ENCODE measurements at regions not wholly inside any gene's neighbourhood (a gene's known extent, or its start where the extent isn't known, plus 50 kb on each side); places are given as distances from the start of the nearest gene placed in this dataset.

DNA sequence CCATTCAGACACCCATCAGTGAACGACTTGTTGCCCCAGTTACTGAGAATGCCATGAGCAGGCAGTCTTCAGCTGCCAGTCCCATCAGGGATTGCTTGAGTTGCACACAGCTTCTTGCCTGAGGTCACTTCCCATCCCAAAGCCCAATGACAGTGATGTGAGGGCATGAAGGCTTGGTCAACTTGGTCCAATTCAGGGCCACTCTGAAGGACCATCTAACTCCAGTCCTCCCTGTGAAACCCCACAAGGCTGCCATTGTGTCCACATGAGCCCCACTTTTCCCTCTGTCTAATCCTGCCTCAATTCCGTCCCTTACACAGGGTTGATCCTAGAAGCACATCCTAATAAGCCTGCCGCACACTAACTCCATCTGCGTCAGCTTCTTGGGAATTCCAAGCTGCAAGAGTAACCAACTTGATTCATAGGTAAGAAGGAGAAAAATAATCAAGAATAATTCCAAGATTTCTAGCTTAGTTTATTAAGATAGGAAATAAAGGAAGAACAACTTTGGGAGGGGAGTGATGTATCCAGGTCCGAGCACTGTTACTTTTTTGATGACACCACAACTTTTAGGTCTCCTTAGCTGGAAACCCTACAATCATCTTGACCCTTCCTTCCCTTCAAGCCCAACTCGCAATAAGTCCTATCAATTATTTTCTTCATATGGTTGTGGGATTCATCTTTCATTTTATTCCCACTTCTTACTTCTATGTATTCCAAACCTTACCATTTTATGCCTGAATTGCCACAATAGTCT lies 110.9 kb downstream of the LRRC30 start:
- TF ChIP-seq, protein P1, sequence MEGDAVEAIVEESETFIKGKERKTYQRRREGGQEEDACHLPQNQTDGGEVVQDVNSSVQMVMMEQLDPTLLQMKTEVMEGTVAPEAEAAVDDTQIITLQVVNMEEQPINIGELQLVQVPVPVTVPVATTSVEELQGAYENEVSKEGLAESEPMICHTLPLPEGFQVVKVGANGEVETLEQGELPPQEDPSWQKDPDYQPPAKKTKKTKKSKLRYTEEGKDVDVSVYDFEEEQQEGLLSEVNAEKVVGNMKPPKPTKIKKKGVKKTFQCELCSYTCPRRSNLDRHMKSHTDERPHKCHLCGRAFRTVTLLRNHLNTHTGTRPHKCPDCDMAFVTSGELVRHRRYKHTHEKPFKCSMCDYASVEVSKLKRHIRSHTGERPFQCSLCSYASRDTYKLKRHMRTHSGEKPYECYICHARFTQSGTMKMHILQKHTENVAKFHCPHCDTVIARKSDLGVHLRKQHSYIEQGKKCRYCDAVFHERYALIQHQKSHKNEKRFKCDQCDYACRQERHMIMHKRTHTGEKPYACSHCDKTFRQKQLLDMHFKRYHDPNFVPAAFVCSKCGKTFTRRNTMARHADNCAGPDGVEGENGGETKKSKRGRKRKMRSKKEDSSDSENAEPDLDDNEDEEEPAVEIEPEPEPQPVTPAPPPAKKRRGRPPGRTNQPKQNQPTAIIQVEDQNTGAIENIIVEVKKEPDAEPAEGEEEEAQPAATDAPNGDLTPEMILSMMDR (tag by site-specific recombination; IDR thresholded peaks at IDR 0.05) = no peak
- TF ChIP-seq, protein P2, sequence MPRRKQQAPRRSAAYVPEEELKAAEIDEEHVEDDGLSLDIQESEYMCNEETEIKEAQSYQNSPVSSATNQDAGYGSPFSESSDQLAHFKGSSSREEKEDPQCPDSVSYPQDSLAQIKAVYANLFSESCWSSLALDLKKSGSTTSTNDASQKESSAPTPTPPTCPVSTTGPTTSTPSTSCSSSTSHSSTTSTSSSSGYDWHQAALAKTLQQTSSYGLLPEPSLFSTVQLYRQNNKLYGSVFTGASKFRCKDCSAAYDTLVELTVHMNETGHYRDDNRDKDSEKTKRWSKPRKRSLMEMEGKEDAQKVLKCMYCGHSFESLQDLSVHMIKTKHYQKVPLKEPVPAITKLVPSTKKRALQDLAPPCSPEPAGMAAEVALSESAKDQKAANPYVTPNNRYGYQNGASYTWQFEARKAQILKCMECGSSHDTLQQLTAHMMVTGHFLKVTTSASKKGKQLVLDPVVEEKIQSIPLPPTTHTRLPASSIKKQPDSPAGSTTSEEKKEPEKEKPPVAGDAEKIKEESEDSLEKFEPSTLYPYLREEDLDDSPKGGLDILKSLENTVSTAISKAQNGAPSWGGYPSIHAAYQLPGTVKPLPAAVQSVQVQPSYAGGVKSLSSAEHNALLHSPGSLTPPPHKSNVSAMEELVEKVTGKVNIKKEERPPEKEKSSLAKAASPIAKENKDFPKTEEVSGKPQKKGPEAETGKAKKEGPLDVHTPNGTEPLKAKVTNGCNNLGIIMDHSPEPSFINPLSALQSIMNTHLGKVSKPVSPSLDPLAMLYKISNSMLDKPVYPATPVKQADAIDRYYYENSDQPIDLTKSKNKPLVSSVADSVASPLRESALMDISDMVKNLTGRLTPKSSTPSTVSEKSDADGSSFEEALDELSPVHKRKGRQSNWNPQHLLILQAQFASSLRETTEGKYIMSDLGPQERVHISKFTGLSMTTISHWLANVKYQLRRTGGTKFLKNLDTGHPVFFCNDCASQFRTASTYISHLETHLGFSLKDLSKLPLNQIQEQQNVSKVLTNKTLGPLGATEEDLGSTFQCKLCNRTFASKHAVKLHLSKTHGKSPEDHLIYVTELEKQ (tag by site-specific recombination; IDR thresholded peaks at IDR 0.05; ENCODE audit: borderline replicate concordance) = no peak
- TF ChIP-seq KLF16 (tag by site-specific recombination; IDR thresholded peaks at IDR 0.05) (no peak), ZNF629 (tag by site-specific recombination; IDR thresholded peaks at IDR 0.05) (no peak), ZNF776 (tag by site-specific recombination; IDR thresholded peaks at IDR 0.05; ENCODE audit: borderline replicate concordance) (no peak), ZBTB21 (tag by site-specific recombination; IDR thresholded peaks at IDR 0.05) (no peak), ZSCAN23 (tag by site-specific recombination; IDR thresholded peaks at IDR 0.05) (no peak), ZNF549 (tag by site-specific recombination; IDR thresholded peaks at IDR 0.05) (no peak)
- TF ChIP-seq, protein P3, sequence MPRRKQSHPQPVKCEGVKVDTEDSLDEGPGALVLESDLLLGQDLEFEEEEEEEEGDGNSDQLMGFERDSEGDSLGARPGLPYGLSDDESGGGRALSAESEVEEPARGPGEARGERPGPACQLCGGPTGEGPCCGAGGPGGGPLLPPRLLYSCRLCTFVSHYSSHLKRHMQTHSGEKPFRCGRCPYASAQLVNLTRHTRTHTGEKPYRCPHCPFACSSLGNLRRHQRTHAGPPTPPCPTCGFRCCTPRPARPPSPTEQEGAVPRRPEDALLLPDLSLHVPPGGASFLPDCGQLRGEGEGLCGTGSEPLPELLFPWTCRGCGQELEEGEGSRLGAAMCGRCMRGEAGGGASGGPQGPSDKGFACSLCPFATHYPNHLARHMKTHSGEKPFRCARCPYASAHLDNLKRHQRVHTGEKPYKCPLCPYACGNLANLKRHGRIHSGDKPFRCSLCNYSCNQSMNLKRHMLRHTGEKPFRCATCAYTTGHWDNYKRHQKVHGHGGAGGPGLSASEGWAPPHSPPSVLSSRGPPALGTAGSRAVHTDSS (tag by site-specific recombination; IDR thresholded peaks at IDR 0.05) = no peak

Data from HEK293 (cell line).